ENCODE measurements at regions not wholly inside any gene's neighbourhood (a gene's known extent, or its start where the extent isn't known, plus 50 kb on each side); places are given as distances from the start of the nearest gene placed in this dataset.

DNA sequence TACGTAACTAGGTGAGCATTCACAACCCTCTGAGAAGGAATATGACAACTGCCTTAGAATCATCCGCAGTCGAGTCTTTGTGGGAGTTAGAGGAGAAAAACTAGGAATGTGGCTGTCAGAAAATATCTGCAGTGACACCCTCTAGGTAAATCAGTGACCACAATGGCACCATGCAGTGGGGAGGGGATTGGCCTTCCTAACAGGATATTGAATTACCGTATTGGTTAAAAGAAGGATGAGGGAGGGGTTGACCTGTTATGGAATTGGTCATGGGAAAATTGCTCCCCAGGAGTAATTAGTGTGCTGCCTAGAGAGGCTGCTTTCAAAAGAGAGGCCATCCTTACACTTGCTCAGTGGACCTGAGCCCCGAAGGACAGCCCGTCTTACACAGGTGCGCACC, 205.6 kb upstream of the SOX1 start:
- TF ChIP-seq, protein P1, sequence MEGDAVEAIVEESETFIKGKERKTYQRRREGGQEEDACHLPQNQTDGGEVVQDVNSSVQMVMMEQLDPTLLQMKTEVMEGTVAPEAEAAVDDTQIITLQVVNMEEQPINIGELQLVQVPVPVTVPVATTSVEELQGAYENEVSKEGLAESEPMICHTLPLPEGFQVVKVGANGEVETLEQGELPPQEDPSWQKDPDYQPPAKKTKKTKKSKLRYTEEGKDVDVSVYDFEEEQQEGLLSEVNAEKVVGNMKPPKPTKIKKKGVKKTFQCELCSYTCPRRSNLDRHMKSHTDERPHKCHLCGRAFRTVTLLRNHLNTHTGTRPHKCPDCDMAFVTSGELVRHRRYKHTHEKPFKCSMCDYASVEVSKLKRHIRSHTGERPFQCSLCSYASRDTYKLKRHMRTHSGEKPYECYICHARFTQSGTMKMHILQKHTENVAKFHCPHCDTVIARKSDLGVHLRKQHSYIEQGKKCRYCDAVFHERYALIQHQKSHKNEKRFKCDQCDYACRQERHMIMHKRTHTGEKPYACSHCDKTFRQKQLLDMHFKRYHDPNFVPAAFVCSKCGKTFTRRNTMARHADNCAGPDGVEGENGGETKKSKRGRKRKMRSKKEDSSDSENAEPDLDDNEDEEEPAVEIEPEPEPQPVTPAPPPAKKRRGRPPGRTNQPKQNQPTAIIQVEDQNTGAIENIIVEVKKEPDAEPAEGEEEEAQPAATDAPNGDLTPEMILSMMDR (IDR thresholded peaks at IDR 0.05): no peak
- no peak for TF ChIP-seq POLR2A (IDR thresholded peaks at IDR 0.05)
